Left renal cortex interstitium (tissue), 4 donors: ENCODE measurements at regions not wholly inside any gene's neighbourhood (a gene's known extent, or its start where the extent isn't known, plus 50 kb on each side); places are given as distances from the start of the nearest gene placed in this dataset.
A peak's percentile ranks its signal among the peaks of the same experiment; 100 is the strongest.

Experiments
- DNase-seq, 4 donors: peaks; one replicate each; pipeline ENCODE4 v3.0.0-alpha.2; 2013; ENCODE audit warnings: low read depth in 4 of 4, low spot score in 2 of 4, missing footprints in 1 of 4

GRCh38 chr9:75604661-75605060 lies 285.8 kb upstream of the PCSK5 start:
- no peak for DNase-seq

GRCh38 chr9:75607521-75607920 lies 283.0 kb upstream of the PCSK5 start:
- no peak for DNase-seq

- DNase-seq: no peak
Measured at GRCh38 chr9:75609401-75609800, 281.1 kb upstream of the PCSK5 start.

GRCh38 chr9:75610246-75610645 lies 280.2 kb upstream of the PCSK5 start:
- DNase-seq: no peak

GRCh38 chr9:75612205-75612604 lies 278.3 kb upstream of the PCSK5 start:
- DNase-seq: no peak

GRCh38 chr9:75612754-75613153 lies 277.7 kb upstream of the PCSK5 start:
- DNase-seq: no peak

GRCh38 chr9:75615284-75615683 lies 275.2 kb upstream of the PCSK5 start:
- peak in 2 of 4 donors; percentile 32 to 38 for DNase-seq

- no peak for DNase-seq
Measured at GRCh38 chr9:75616052-75616451, 274.4 kb upstream of the PCSK5 start.

- DNase-seq: no peak
Measured at GRCh38 chr9:75616841-75617566, 273.5 kb upstream of the PCSK5 start.

- DNase-seq: no peak
Measured at GRCh38 chr9:75623462-75623861, 267.0 kb upstream of the PCSK5 start.

- DNase-seq: no peak
Measured at GRCh38 chr9:75624998-75625397, 265.5 kb upstream of the PCSK5 start.

GRCh38 chr9:75626860-75627259 lies 263.6 kb upstream of the PCSK5 start:
- no peak for DNase-seq

- no peak for DNase-seq
Measured at GRCh38 chr9:75628952-75629351, 261.5 kb upstream of the PCSK5 start.

- DNase-seq: no peak
Measured at GRCh38 chr9:75633451-75634057, 256.9 kb upstream of the PCSK5 start.

- no peak for DNase-seq
Measured at GRCh38 chr9:75636427-75637045, 253.9 kb upstream of the PCSK5 start.

GRCh38 chr9:75639971-75640610 lies 250.4 kb upstream of the PCSK5 start:
- no peak for DNase-seq

- DNase-seq: no peak
Measured at GRCh38 chr9:75642522-75642921, 248.0 kb upstream of the PCSK5 start.

- no peak for DNase-seq
Measured at GRCh38 chr9:75644649-75645048, 245.8 kb upstream of the PCSK5 start.

- DNase-seq: no peak
Measured at GRCh38 chr9:75648034-75648433, 242.4 kb upstream of the PCSK5 start.

- no peak for DNase-seq
Measured at GRCh38 chr9:75649060-75649459, 241.4 kb upstream of the PCSK5 start.

- no peak for DNase-seq
Measured at GRCh38 chr9:75651709-75652108, 238.8 kb upstream of the PCSK5 start.

GRCh38 chr9:75653335-75653734 lies 237.1 kb upstream of the PCSK5 start:
- DNase-seq: no peak
